Endodermal cell (in vitro differentiated cells): ENCODE measurements at regions not wholly inside any gene's neighbourhood (a gene's known extent, or its start where the extent isn't known, plus 50 kb on each side); places are given as distances from the start of the nearest gene placed in this dataset.
A peak's percentile ranks its signal among the peaks of the same experiment; 100 is the strongest.

ENCODE experiments used
- DNase-seq: peaks from one replicate; pipeline ENCODE4 v3.0.0-alpha.2; 2017
- H3K27ac ChIP-seq: 2 replicates; pipeline ENCODE4 v1.5.1; 2013; ENCODE audit warnings: mild to moderate bottlenecking, low read depth, low read length, moderate library complexity
- H3K27me3 ChIP-seq: 2 replicates; pipeline ENCODE4 v1.6.1; 2013; ENCODE audit warnings: mild to moderate bottlenecking, low read length, moderate library complexity; ENCODE audit not compliant: insufficient read depth, control insufficient read depth, poor library complexity, severe bottlenecking
- H3K36me3 ChIP-seq: 2 replicates; pipeline ENCODE4 v1.7.0; 2013; ENCODE audit warnings: mild to moderate bottlenecking, low read length, moderate library complexity; ENCODE audit not compliant: control insufficient read depth, insufficient read depth
- H3K4me1 ChIP-seq: one replicate; pipeline ENCODE4 v1.7.0; 2013; ENCODE audit warnings: low read length; ENCODE audit not compliant: control insufficient read depth, insufficient read depth
- H3K4me3 ChIP-seq: 2 replicates; pipeline ENCODE4 v1.5.1; 2013; ENCODE audit warnings: mild to moderate bottlenecking, low read length, moderate library complexity
- H3K9ac ChIP-seq: 2 replicates; pipeline ENCODE4 v1.6.1; 2013; ENCODE audit warnings: mild to moderate bottlenecking, low read length, moderate library complexity; ENCODE audit not compliant: poor library complexity, severe bottlenecking; ENCODE audit errors: extremely low read depth
- H3K9me3 ChIP-seq: 2 replicates; pipeline ENCODE4 v1.6.1; 2013; ENCODE audit warnings: mild to moderate bottlenecking, low read length, moderate library complexity; ENCODE audit not compliant: control insufficient read depth
- H3K27ac Mint-ChIP-seq: 2 replicates; pipeline ENCODE4 v1.8.0; 2020; ENCODE audit warnings: mixed read lengths
- H3K27me3 Mint-ChIP-seq: 2 replicates; pipeline ENCODE4 v1.8.0; 2021; ENCODE audit warnings: mild to moderate bottlenecking, mixed read lengths; ENCODE audit not compliant: insufficient read depth
- H3K36me3 Mint-ChIP-seq: 2 replicates; pipeline ENCODE4 v1.8.0; 2020; ENCODE audit warnings: low read depth, mixed read lengths
- H3K4me1 Mint-ChIP-seq: 2 replicates; pipeline ENCODE4 v1.8.0; 2020; ENCODE audit warnings: mixed read lengths
- H3K4me3 Mint-ChIP-seq: 2 replicates; pipeline ENCODE4 v1.8.0; 2020; ENCODE audit warnings: mild to moderate bottlenecking, moderate library complexity, mixed read lengths
- H3K9me3 Mint-ChIP-seq: 2 replicates; pipeline ENCODE4 v1.8.0; 2020; ENCODE audit warnings: mild to moderate bottlenecking, mixed read lengths
- WGBS, 2 experiments: methylation state at CpG; one replicate each; pipeline versions ENCODE4 v1.1.5 to v1.1.7; 2013; ENCODE audit warnings: missing lambda C conversion rate in 2 of 2, mixed read lengths in 1 of 2; ENCODE audit not compliant: insufficient coverage in 1 of 2, insufficient read length in 1 of 2; 5-methylcytosine and 5-hydroxymethylcytosine counted together
- TF ChIP-seq, protein P1 (sequence below): fragments of 200-600 bp; sonication (generic); conservative IDR thresholded peaks from 2 replicates; pipeline ENCODE4 v1.5.0; 2021; ENCODE audit warnings: antibody characterized with exemption, mild to moderate bottlenecking

DNA sequence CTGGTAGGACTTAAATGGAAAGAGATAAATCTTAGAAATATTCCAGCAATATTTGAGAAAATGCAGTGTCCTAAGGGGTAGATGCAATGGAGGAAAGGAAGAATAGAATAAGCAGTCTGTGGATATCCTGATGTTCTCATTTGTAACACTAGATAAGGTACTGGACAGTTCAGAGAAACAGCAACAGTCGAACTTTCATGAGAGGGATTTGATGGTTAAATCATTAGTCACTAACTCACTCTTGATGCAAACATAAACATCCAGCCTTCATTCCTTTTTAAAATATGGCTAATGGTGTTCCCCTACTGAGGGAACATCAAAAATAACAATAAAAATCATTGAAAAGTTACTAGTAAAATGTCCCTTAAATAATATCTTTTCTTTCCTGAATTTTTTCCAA is 211.4 kb upstream of the SLC39A10 start:
- Histone ChIP-seq H3K4me1 (no peaks in the 10 kb centered on the region), H3K36me3 (no peaks in the 10 kb centered on the region), H3K9me3 (peaks cover 15% of the 10 kb centered on the region), H3K27me3 (no peaks in the 10 kb centered on the region), H3K4me3 (no peak overlapping the region), H3K27ac (no peak overlapping the region), H3K9ac (no peak overlapping the region)
- DNase-seq = no peak
- Mint-ChIP-seq H3K4me3 (no peak overlapping the region), H3K36me3 (no peaks in the 10 kb centered on the region), H3K27me3 (peaks cover 7% of the 10 kb centered on the region), H3K27ac (no peak overlapping the region), H3K4me1 (peaks cover 9% of the 10 kb centered on the region), H3K9me3 (peaks cover 12% of the 10 kb centered on the region)
- TF ChIP-seq, protein P1, sequence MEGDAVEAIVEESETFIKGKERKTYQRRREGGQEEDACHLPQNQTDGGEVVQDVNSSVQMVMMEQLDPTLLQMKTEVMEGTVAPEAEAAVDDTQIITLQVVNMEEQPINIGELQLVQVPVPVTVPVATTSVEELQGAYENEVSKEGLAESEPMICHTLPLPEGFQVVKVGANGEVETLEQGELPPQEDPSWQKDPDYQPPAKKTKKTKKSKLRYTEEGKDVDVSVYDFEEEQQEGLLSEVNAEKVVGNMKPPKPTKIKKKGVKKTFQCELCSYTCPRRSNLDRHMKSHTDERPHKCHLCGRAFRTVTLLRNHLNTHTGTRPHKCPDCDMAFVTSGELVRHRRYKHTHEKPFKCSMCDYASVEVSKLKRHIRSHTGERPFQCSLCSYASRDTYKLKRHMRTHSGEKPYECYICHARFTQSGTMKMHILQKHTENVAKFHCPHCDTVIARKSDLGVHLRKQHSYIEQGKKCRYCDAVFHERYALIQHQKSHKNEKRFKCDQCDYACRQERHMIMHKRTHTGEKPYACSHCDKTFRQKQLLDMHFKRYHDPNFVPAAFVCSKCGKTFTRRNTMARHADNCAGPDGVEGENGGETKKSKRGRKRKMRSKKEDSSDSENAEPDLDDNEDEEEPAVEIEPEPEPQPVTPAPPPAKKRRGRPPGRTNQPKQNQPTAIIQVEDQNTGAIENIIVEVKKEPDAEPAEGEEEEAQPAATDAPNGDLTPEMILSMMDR = no peak
- WGBS, 2 experiments = 100% methylated on average over 1 of the region's 1 CpG; no CpG with 5 or more reads in 1 of the 2 experiments

DNA sequence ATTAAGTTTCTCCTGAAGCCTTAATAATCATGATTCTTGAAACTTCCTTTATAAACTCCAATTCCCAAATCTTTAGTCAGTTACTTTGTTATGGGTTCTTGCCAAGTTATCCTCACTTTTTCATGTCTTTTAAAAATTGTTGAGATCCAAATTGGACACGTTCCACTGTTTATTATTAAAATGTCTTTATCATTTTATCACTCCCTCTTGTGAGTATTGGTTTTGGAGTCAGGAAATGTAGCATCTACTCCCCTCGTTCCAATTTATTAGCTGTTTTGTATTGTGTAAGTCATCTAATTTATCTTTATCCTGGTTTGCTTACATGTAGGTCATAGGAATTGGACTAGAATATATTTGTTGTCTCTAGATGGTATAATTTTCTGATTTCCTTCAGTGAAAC is 213.1 kb upstream of the SLC39A10 start:
- H3K4me1 Mint-ChIP-seq = peaks cover 9% of the 10 kb centered on the region
- no peak overlapping the region for H3K9ac ChIP-seq
- peaks cover 12% of the 10 kb centered on the region for H3K9me3 Mint-ChIP-seq
- no peak for DNase-seq
- no peaks in the 10 kb centered on the region for H3K4me1 ChIP-seq
- no peaks in the 10 kb centered on the region for H3K36me3 Mint-ChIP-seq
- no peaks in the 10 kb centered on the region for H3K36me3 ChIP-seq
- H3K27me3 ChIP-seq = peaks cover 4% of the 10 kb centered on the region
- H3K27ac ChIP-seq = no peak overlapping the region
- WGBS, 2 experiments = 100% methylated on average over 2 of the region's 2 CpGs; no CpG with 5 or more reads in 1 of the 2 experiments
- TF ChIP-seq, protein P1 = no peak
- H3K27ac Mint-ChIP-seq = no peak overlapping the region
- no peak overlapping the region for H3K4me3 Mint-ChIP-seq
- peaks cover 15% of the 10 kb centered on the region for H3K9me3 ChIP-seq
- H3K4me3 ChIP-seq = no peak overlapping the region
- H3K27me3 Mint-ChIP-seq = peaks cover 18% of the 10 kb centered on the region

- no peaks in the 10 kb centered on the region for H3K36me3 ChIP-seq
- DNase-seq = peak; percentile 60
- no peak overlapping the region for H3K27ac ChIP-seq
- TF ChIP-seq, protein P1 = no peak
- 66 to 83% methylated on average over 1 to 3 of the region's 3 CpGs for WGBS, 2 experiments
- H3K4me1 Mint-ChIP-seq = peaks cover 9% of the 10 kb centered on the region
- no peak overlapping the region for H3K27ac Mint-ChIP-seq
- H3K9me3 Mint-ChIP-seq = peaks cover 12% of the 10 kb centered on the region
- H3K4me3 ChIP-seq = no peak overlapping the region
- H3K27me3 ChIP-seq = peaks cover 8% of the 10 kb centered on the region
- H3K27me3 Mint-ChIP-seq = peaks cover 23% of the 10 kb centered on the region
- no peaks in the 10 kb centered on the region for H3K4me1 ChIP-seq
- no peak overlapping the region for H3K4me3 Mint-ChIP-seq
- H3K36me3 Mint-ChIP-seq = no peaks in the 10 kb centered on the region
- H3K9me3 ChIP-seq = peaks cover 15% of the 10 kb centered on the region
- H3K9ac ChIP-seq = no peak overlapping the region
Observed at GRCh38 chr2:195442458-195443175, 214.4 kb upstream of the SLC39A10 start.
